ENCODE measurements at regions not wholly inside any gene's neighbourhood (a gene's known extent, or its start where the extent isn't known, plus 50 kb on each side); places are given as distances from the start of the nearest gene placed in this dataset.

GRCh38 chr2:67727623-67728022 lies 330.5 kb downstream of the ETAA1 start:
- TF ChIP-seq CTCF (IDR thresholded peaks at IDR 0.05) = no peak
- no peak for TF ChIP-seq POLR2A (IDR thresholded peaks at IDR 0.05)

Measured in transverse colon (tissue), 3 donors.